Fibroblast of lung (primary cell): ENCODE measurements at regions not wholly inside any gene's neighbourhood (a gene's known extent, or its start where the extent isn't known, plus 50 kb on each side); places are given as distances from the start of the nearest gene placed in this dataset.

Source experiments
- DNase-seq, 2 donors: peaks; one replicate each; pipeline versions ENCODE4 v3.0.0 to v3.0.0-alpha.2; 2010; ENCODE audit warnings: low read depth in 2 of 2
- H2AFZ ChIP-seq: 2 replicates; pipeline ENCODE4 v1.5.1; 2012; ENCODE audit warnings: low read length, control low read depth, inconsistent platforms
- H3K27ac ChIP-seq: 2 replicates; pipeline ENCODE4 v1.5.1; 2011; ENCODE audit warnings: low read length, control low read depth; ENCODE audit not compliant: insufficient read depth
- H3K27me3 ChIP-seq: 2 replicates; pipeline ENCODE4 v1.5.1; 2011; ENCODE audit warnings: mild to moderate bottlenecking, low read length; ENCODE audit not compliant: control insufficient read depth, insufficient read depth
- H3K36me3 ChIP-seq: 2 replicates; pipeline ENCODE4 v1.5.1; 2011; ENCODE audit warnings: low read length; ENCODE audit not compliant: control insufficient read depth, insufficient read depth
- H3K4me1 ChIP-seq: 2 replicates; pipeline ENCODE4 v1.5.1; 2011; ENCODE audit warnings: low read length; ENCODE audit not compliant: control insufficient read depth, insufficient read depth; ENCODE audit errors: extremely low read depth
- H3K4me2 ChIP-seq: 2 replicates; pipeline ENCODE4 v1.5.1; 2011; ENCODE audit warnings: low read length, control low read depth; ENCODE audit not compliant: insufficient read depth; ENCODE audit errors: extremely low read depth
- H3K4me3 ChIP-seq, 4 experiments: fragments of 200-600 bp in 1 of 4; sonication (generic) in 1 of 4; replicated peaks in 1 of 4; 2 replicates each; pipeline ENCODE4 v1.5.1; 2011 to 2016; ENCODE audit warnings: low read length in 4 of 4, low read depth in 3 of 4, mild to moderate bottlenecking in 3 of 4, control low read depth in 2 of 4, inconsistent platforms in 1 of 4, mixed read lengths in 1 of 4; ENCODE audit not compliant: insufficient read depth in 1 of 4; ENCODE audit errors: control extremely low read depth in 1 of 4
- H3K79me2 ChIP-seq: 2 replicates; pipeline ENCODE4 v1.5.1; 2012; ENCODE audit warnings: mild to moderate bottlenecking, low read length, inconsistent platforms; ENCODE audit not compliant: control insufficient read depth, insufficient read depth
- H3K9ac ChIP-seq: 2 replicates; pipeline ENCODE4 v1.5.1; 2011; ENCODE audit warnings: mild to moderate bottlenecking, low read length, control low read depth; ENCODE audit not compliant: insufficient read depth
- H3K9me3 ChIP-seq: 2 replicates; pipeline ENCODE4 v1.5.1; 2012; ENCODE audit warnings: low read depth, low read length; ENCODE audit not compliant: control insufficient read depth, insufficient read depth
- H4K20me1 ChIP-seq: 2 replicates; pipeline ENCODE4 v1.5.1; 2011; ENCODE audit warnings: low read length; ENCODE audit not compliant: control insufficient read depth, insufficient read depth; ENCODE audit errors: extremely low read depth
- CTCF ChIP-seq, 2 donors: IDR thresholded peaks in 1 of 2; conservative IDR thresholded peaks in 1 of 2; 1 replicate in 1 of 2; 2 replicates in 1 of 2; pipeline ENCODE4 v1.5.1; 2011 to 2012; ENCODE audit warnings: low read length in 2 of 2, control low read depth in 1 of 2, inconsistent platforms in 1 of 2, low read depth in 1 of 2, mild to moderate bottlenecking in 1 of 2
- EZH2 ChIP-seq: IDR thresholded peaks from 2 replicates; pipeline ENCODE4 v1.5.1; 2012; ENCODE audit warnings: low read length, control low read depth, mild to moderate bottlenecking; ENCODE audit errors: missing control alignments

GRCh38 chr4:89365375-89365774 is 57.8 kb upstream of the GPRIN3 start:
- H3K4me2 ChIP-seq = no peak overlapping the region
- TF ChIP-seq EZH2 (no peak), CTCF (conservative IDR thresholded peaks at IDR 0.05 in 1 of 2, IDR thresholded peaks at IDR 0.05 in 1 of 2; ENCODE audit: low read depth in 1 of 2, low read length in 2 of 2) (no peak)

GRCh38 chr4:89364541-89364940 is 56.9 kb upstream of the GPRIN3 start:
- no peak for DNase-seq

More at GRCh38 chr4:89365375-89365774, 57.8 kb upstream of the GPRIN3 start:
- no peaks in the 10 kb centered on the region for H3K79me2 ChIP-seq
- no peaks in the 10 kb centered on the region for H3K27me3 ChIP-seq
- no peak overlapping the region for H3K4me3 ChIP-seq
- H3K27ac ChIP-seq = no peak overlapping the region
- H3K4me1 ChIP-seq = no peaks in the 10 kb centered on the region
- H3K9me3 ChIP-seq = no peaks in the 10 kb centered on the region
- H2AFZ ChIP-seq = no peak overlapping the region
- H3K36me3 ChIP-seq = no peaks in the 10 kb centered on the region
- H3K9ac ChIP-seq = no peak overlapping the region
- H4K20me1 ChIP-seq = no peaks in the 10 kb centered on the region
- DNase-seq = no peak

GRCh38 chr4:89363786-89364185 is 56.2 kb upstream of the GPRIN3 start:
- Histone ChIP-seq H3K27me3 (no peaks in the 10 kb centered on the region), H3K36me3 (no peaks in the 10 kb centered on the region), H4K20me1 (no peaks in the 10 kb centered on the region), H3K4me3 (no peak overlapping the region), H3K4me1 (no peaks in the 10 kb centered on the region), H3K27ac (no peak overlapping the region), H3K9ac (no peak overlapping the region), H3K9me3 (no peaks in the 10 kb centered on the region), H2AFZ (no peak overlapping the region), H3K4me2 (no peak overlapping the region), H3K79me2 (no peaks in the 10 kb centered on the region)
- no peak for DNase-seq
- no peak for TF ChIP-seq EZH2
- no peak for TF ChIP-seq CTCF (conservative IDR thresholded peaks at IDR 0.05 in 1 of 2, IDR thresholded peaks at IDR 0.05 in 1 of 2; ENCODE audit: low read depth in 1 of 2, low read length in 2 of 2)

More at GRCh38 chr4:89364541-89364940, 56.9 kb upstream of the GPRIN3 start:
- no peaks in the 10 kb centered on the region for H3K4me1 ChIP-seq
- H3K27ac ChIP-seq = no peak overlapping the region
- H3K4me3 ChIP-seq = no peak overlapping the region
- no peak overlapping the region for H3K4me2 ChIP-seq
- H3K79me2 ChIP-seq = no peaks in the 10 kb centered on the region
- TF ChIP-seq EZH2 (no peak), CTCF (conservative IDR thresholded peaks at IDR 0.05 in 1 of 2, IDR thresholded peaks at IDR 0.05 in 1 of 2; ENCODE audit: low read depth in 1 of 2, low read length in 2 of 2) (no peak)
- no peak overlapping the region for H3K9ac ChIP-seq
- no peak overlapping the region for H2AFZ ChIP-seq
- H3K36me3 ChIP-seq = no peaks in the 10 kb centered on the region
- H3K9me3 ChIP-seq = no peaks in the 10 kb centered on the region
- no peaks in the 10 kb centered on the region for H4K20me1 ChIP-seq
- no peaks in the 10 kb centered on the region for H3K27me3 ChIP-seq
